Omental fat pad (tissue), 3 donors: ENCODE measurements at regions not wholly inside any gene's neighbourhood (a gene's known extent, or its start where the extent isn't known, plus 50 kb on each side); places are given as distances from the start of the nearest gene placed in this dataset.

ENCODE experiments used
- ATAC-seq: fragments of 150-250 bp; one replicate; pipeline ENCODE4 v1.9.1; 2016; ENCODE audit warnings: mild to moderate bottlenecking, moderate library complexity; ENCODE audit not compliant: low FRiP score
- DNase-seq: peaks from one replicate; pipeline ENCODE4 v3.0.0-alpha.2; 2019; ENCODE audit warnings: low spot score
- TF ChIP-seq, protein P1 (sequence below), 3 donors: fragments of 450-650 bp; IDR thresholded peaks; one replicate each; pipeline ENCODE4 v1.5.1; 2016 to 2017; ENCODE audit warnings: antibody characterized with exemption in 3 of 3, mild to moderate bottlenecking in 3 of 3, moderate library complexity in 2 of 3

DNA sequence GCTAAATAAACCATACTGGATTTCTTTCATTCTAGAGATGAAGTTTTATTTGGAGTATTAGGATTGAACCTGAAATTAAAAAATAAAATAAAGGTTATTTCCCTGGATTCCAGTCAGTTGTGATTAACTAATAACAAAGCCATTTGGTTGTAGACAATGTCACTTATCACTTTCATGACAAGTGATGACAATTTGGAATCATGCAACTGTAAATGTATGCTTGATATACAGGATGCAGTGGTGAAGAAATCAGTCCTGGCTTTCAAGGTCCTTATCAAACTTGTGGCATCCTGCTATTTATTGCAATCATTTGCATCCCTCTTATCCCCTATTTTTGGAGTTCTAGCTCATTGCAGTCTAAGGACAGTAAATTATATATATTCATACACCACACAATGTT is 425.2 kb downstream of the CHL1 start:
- no peak for DNase-seq
- ATAC-seq, result no peak
- TF ChIP-seq, protein P1, sequence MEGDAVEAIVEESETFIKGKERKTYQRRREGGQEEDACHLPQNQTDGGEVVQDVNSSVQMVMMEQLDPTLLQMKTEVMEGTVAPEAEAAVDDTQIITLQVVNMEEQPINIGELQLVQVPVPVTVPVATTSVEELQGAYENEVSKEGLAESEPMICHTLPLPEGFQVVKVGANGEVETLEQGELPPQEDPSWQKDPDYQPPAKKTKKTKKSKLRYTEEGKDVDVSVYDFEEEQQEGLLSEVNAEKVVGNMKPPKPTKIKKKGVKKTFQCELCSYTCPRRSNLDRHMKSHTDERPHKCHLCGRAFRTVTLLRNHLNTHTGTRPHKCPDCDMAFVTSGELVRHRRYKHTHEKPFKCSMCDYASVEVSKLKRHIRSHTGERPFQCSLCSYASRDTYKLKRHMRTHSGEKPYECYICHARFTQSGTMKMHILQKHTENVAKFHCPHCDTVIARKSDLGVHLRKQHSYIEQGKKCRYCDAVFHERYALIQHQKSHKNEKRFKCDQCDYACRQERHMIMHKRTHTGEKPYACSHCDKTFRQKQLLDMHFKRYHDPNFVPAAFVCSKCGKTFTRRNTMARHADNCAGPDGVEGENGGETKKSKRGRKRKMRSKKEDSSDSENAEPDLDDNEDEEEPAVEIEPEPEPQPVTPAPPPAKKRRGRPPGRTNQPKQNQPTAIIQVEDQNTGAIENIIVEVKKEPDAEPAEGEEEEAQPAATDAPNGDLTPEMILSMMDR (IDR thresholded peaks at IDR 0.05), result no peak

DNA sequence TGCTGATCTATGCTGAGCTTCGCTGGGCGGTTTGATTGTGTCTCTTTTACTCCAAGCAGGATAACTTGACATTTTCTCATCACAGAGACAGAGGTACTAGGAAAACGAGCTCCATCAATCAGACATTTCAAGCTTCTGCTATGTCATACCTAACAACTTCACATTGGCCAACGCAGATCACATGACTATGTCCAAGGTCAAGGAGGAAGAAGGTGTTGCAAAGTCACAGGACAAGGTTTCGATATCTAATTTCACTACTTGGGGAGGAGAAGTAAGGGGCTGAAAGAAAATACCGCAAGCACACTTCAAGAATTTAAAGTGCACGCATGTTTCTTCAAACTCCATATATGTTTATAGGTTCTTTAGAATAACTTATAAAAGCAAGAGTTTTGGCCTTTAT is 425.8 kb downstream of the CHL1 start:
- TF ChIP-seq, protein P1 (IDR thresholded peaks at IDR 0.05), result no peak
- DNase-seq (no peak), ATAC-seq (no peak)

DNA sequence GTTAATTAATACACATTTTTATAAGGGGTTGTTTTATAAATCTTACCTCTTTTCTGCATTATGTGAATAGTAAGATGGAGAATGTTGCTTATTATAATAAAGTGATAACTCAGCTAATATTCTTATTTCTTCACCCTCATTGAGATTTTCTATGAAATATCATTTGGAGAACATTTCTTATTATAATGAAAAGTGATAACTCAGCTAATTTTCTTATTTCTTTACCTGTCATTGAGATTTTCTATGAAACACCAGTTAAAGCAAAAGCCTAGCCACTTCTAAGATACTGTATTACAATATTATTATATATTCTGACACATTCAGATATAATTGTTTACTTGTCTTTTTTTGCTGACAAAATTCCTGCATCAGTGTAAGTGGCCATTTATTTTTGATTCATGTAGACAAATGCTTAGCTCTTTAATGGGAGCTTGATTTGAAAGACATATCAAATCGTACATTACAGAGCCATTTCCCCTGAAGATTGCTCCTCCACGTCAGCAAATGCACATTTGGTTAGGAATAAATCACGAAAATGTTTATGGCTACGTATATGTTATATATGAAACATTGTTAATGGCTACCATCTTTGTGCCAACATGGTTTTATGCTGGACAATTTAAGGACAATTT is 427.5 kb downstream of the CHL1 start:
- TF ChIP-seq, protein P1 (IDR thresholded peaks at IDR 0.05), result no peak
- no peak for DNase-seq
- no peak for ATAC-seq

DNA sequence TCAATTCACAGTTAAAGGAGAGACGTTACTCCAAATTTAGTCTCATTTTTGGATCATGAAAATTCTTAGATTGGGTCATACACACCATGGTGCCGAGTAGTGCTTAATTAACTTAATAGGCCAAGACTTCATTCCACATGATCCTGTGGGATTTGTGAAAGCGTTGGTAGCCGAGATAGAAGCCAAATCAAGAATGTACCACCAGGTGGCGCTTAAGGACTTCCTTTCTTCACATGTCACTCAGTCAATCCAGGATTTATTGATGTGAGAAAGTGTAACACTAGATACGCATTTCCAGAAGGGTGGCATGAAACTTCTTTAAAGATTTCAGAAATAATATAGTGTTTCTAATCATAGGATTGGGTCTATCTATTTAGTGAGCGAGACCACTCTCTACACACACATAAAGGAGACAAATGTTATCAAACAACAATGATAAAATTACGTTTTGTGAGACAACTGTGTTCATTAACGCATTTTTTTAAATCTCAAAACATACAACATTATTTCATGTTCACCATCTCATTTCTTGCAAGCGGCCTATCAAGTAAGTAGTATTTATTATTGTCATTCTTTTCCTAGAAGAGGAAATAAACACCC is 436.1 kb downstream of the CHL1 start:
- ATAC-seq (no peak), DNase-seq (no peak)
- TF ChIP-seq, protein P1 (IDR thresholded peaks at IDR 0.05), result no peak

DNA sequence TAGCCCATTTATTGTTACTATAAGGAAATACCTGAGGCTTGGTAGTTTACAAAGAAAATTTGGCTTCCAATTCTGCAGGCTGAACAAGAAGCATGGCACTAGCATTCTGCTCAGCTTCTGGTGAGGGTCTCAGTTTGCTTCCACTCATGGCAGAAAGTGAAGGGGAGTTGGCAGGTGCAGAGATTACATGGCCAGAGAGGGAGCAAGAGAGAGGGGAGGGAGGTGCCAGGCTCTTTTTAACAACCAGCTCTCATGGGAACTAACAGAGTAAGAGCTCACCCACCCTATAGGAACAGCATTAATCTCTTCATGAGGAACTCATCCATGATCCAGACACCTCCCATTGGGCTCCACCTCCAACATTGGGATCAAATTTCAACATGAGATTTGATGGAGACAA is 437.9 kb downstream of the CHL1 start:
- ATAC-seq (no peak), DNase-seq (no peak)
- TF ChIP-seq, protein P1 (IDR thresholded peaks at IDR 0.05), result no peak

DNA sequence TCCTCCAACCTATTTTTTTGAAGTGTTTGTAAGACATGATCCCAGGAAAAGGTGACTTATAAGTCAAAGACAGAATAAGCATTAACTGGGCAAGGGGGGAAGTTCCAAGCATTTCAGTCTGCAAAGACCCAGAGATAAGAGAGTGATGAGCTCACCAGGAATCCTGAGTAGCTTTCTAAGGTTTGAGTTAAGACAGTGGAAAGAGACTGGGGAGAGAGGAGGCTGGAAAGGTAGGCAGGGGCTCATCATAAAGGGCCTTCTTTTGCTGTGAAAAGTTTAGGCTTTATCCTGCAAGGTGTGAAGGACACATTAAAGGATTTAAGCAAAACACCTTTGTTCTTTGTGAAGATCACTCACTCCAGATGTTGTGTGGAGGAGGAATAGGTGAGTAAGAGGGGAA is 438.8 kb downstream of the CHL1 start:
- DNase-seq (no peak), ATAC-seq (no peak)
- TF ChIP-seq, protein P1 (IDR thresholded peaks at IDR 0.05), result no peak

DNA sequence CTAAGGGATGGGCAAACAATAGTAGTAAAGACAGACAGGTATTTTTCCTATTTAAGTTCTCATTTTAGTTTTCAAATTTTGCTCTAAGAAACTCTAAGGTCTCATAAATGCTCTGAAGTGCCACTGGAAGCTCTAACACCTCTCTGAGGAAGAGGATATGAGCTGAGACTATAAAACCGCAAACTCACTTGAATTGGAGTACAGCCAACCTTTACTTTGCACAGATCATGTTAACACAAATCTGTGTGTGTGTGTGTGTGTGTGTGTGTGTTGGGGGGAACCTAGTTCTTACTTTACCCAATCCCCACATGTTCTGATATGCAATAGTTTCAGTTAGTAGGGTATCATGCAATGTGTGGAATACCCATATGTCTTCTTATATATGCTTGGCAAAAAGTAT is 446.8 kb downstream of the CHL1 start:
- DNase-seq, result no peak
- ATAC-seq, result no peak
- TF ChIP-seq, protein P1 (IDR thresholded peaks at IDR 0.05), result no peak
